B cell (primary cell): ENCODE measurements at regions not wholly inside any gene's neighbourhood (a gene's known extent, or its start where the extent isn't known, plus 50 kb on each side); places are given as distances from the start of the nearest gene placed in this dataset.

Experiments
- EZH2 ChIP-seq: IDR thresholded peaks from 2 replicates; pipeline ENCODE4 v1.6.1; 2012; ENCODE audit warnings: borderline replicate concordance, low read depth, mild to moderate bottlenecking, moderate library complexity, low read length; ENCODE audit not compliant: insufficient read depth, poor library complexity, severe bottlenecking
- TF ChIP-seq, protein P1 (sequence below): fragments of 200-600 bp; IDR thresholded peaks from one replicate; pipeline ENCODE4 v1.8.0; 2022; ENCODE audit warnings: antibody characterized with exemption, mild to moderate bottlenecking

- no peak for TF ChIP-seq EZH2
- TF ChIP-seq, protein P1, sequence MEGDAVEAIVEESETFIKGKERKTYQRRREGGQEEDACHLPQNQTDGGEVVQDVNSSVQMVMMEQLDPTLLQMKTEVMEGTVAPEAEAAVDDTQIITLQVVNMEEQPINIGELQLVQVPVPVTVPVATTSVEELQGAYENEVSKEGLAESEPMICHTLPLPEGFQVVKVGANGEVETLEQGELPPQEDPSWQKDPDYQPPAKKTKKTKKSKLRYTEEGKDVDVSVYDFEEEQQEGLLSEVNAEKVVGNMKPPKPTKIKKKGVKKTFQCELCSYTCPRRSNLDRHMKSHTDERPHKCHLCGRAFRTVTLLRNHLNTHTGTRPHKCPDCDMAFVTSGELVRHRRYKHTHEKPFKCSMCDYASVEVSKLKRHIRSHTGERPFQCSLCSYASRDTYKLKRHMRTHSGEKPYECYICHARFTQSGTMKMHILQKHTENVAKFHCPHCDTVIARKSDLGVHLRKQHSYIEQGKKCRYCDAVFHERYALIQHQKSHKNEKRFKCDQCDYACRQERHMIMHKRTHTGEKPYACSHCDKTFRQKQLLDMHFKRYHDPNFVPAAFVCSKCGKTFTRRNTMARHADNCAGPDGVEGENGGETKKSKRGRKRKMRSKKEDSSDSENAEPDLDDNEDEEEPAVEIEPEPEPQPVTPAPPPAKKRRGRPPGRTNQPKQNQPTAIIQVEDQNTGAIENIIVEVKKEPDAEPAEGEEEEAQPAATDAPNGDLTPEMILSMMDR = no peak
Measured at GRCh38 chr1:191734321-191734720, 423.9 kb upstream of the RGS18 start.
